Motor neuron (in vitro differentiated cells): ENCODE measurements at regions not wholly inside any gene's neighbourhood (a gene's known extent, or its start where the extent isn't known, plus 50 kb on each side); places are given as distances from the start of the nearest gene placed in this dataset.
"Not testable (repeated sequence)": the region's sequence is repeated elsewhere in the genome, so short reads cannot be mapped to it uniquely, and the experiment has no call there.

Experiments used
- ATAC-seq, 8 experiments: fragments of 200-7000 bp; cut with Tn5 transposase; replicated peaks in 6 of 8; 2 replicates each; pipeline ENCODE4 v1.8.0; 2021; ENCODE audit warnings: mild to moderate bottlenecking in 8 of 8, moderate library complexity in 8 of 8
- H3K27ac ChIP-seq, 2 donors: fragments of 250-450 bp; sonication (Bioruptor Pico); 2 replicates each; pipeline ENCODE4 v1.9.0; 2021; ENCODE audit warnings: antibody characterized with exemption in 2 of 2, mild to moderate bottlenecking in 2 of 2, moderate library complexity in 1 of 2
- H3K4me1 ChIP-seq, 2 donors: fragments of 250-450 bp; sonication (Bioruptor Pico); replicated peaks in 1 of 2; 2 replicates each; pipeline ENCODE4 v1.6.1; 2021; ENCODE audit warnings: antibody characterized with exemption in 2 of 2, mild to moderate bottlenecking in 2 of 2, moderate library complexity in 1 of 2
- H3K4me3 ChIP-seq, 5 donors: fragments of 250-450 bp; sonication (Bioruptor Pico); 2 replicates each; pipeline ENCODE4 v1.9.0; 2021; ENCODE audit warnings: antibody characterized with exemption in 5 of 5, mild to moderate bottlenecking in 5 of 5, moderate library complexity in 4 of 5
- WGBS, 10 experiments: fragments of 450-650 bp; shearing (Covaris generic); methylation state at CpG; one replicate each; pipeline ENCODE4 v1.0.0; 2022; 5-methylcytosine and 5-hydroxymethylcytosine counted together
- in situ Hi-C, 9 experiments: fragments of 400-800 bp; cut with MboI; loops; one replicate each; pipeline ENCODE4 v1.15.0; 2021; ENCODE audit warnings: low sequenced_read_pairs in 9 of 9, low pct_unique_long_range_greater_than_20kb in 2 of 9; ENCODE audit not compliant: unreplicated experiment in 9 of 9

GRCh38 chr5:56674441-56674840, 140.9 kb upstream of the MAP3K1 start:
- ATAC-seq: no peak
- in situ Hi-C loops: no loop called here

GRCh38 chr5:56673171-56673570, 142.2 kb upstream of the MAP3K1 start:
- Histone ChIP-seq H3K4me3 (no peak overlapping the region), H3K27ac (no peak overlapping the region), H3K4me1 (peaks cover 2 to 6% of the 10 kb centered on the region in 2 donors)
- WGBS, 10 experiments: 46 to 100% (median 83%) methylated on average over 2 to 5 of the region's 5 CpGs; no CpG with 5 or more reads in 1 of the 10 experiments
- in situ Hi-C loops: no loop called here
- no peak for ATAC-seq

More at GRCh38 chr5:56674441-56674840, 140.9 kb upstream of the MAP3K1 start:
- WGBS, 10 experiments: 74 to 100% (median 84%) methylated on average over 1 to 3 of the region's 3 CpGs; no CpG with 5 or more reads in 1 of the 10 experiments
- Histone ChIP-seq H3K27ac (no peak overlapping the region), H3K4me1 (peaks cover 2 to 6% of the 10 kb centered on the region in 2 donors), H3K4me3 (no peak overlapping the region)

GRCh38 chr5:56671571-56671970, 143.8 kb upstream of the MAP3K1 start:
- H3K4me3 ChIP-seq: no peak overlapping the region
- peak in 1 of 8 experiments; percentile 48 for ATAC-seq
- H3K4me1 ChIP-seq: peaks cover 2 to 6% of the 10 kb centered on the region in 2 donors
- in situ Hi-C loops: no loop called here
- no peak overlapping the region for H3K27ac ChIP-seq
- WGBS, 10 experiments: 25 to 81% (median 61%) methylated on average over 1 to 4 of the region's 4 CpGs

GRCh38 chr5:56670916-56671315, 144.4 kb upstream of the MAP3K1 start:
- no peak overlapping the region for H3K4me3 ChIP-seq
- in situ Hi-C loops: no loop called here
- H3K4me1 ChIP-seq: peaks cover 2 to 6% of the 10 kb centered on the region in 2 donors
- 6 to 100% (median 80%) methylated on average over 1 to 2 of the region's 2 CpGs; no CpG with 5 or more reads in 1 of the 10 experiments for WGBS, 10 experiments
- peak in 2 of 8 experiments; percentile 47 to 58 for ATAC-seq
- H3K27ac ChIP-seq: no peak overlapping the region

DNA sequence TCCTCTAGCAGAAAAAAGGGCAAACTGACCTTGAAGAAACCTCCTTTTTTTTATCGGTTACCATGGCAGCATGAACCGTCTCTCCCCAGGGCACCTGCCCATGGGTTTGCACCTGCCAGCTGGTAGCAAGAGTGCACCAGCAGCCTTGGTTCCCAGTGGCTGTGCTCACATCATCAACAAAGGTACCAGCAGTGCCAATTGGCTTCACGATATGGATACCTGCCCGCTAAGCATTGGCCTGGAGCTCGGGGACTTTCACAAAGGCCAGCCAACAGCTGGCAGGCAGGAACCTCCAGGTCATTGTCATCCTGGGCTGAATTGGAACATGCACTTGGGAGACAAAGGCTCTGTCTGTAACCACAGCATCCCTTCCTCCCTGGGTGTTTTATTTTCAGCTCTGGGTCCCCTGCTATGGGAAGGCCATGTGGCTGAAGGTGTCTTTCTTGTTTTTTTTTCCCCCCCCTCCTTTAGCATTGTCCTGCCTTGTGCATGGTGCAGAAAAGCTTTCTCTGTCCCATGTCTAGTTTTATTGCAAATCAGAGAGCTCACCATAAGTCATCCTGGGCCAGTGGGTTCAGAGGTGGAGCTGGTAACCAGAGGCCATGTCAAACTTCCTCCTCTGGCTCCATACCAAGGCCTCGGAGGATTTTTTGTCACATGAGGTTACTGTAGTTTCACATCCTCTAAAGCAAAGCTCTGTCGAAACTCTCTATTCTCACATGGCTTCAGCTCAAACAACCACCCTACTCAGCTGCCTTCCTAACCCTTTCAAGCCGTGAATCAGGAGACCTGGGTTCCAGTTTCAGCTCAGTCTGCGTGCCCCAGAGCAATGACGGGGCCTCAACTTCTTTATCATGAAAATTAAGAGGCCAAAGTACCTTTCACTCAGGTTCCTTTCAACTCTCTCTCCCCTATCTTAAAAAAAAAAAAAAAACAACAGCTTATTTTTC, 145.5 kb upstream of the MAP3K1 start:
- 40 to 69% (median 53%) methylated on average over 2 to 10 of the region's 10 CpGs; no CpG with 5 or more reads in 1 of the 10 experiments for WGBS, 10 experiments
- Histone ChIP-seq H3K4me1 (peaks cover 2 to 6% of the 10 kb centered on the region in 2 donors), H3K27ac (no peak overlapping the region), H3K4me3 (no peak overlapping the region)
- ATAC-seq: peak in 2 of 8 experiments; percentile 11 to 30
- in situ Hi-C loops: no loop called here

DNA sequence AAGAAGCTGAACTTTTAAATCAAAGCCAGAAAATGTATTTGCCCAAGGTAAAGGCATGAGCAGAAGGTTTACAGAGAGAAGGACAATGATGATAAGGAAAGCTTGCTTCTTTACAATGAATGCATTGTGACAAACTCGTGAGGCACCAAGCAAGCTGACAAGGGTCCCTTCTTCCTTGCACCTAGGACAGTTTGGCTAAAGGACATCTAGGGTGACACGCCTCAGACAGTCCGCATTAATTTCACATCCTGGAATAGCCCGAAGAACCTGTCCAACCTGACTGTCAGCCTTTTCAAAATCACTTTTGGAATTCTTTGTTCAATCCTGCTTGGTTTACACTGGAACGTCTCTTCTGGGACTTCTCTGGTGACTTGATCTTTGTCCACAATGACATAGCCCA, 146.4 kb upstream of the MAP3K1 start:
- peaks cover 2 to 6% of the 10 kb centered on the region in 2 donors for H3K4me1 ChIP-seq
- H3K27ac ChIP-seq: no peak overlapping the region
- ATAC-seq: no peak
- WGBS, 10 experiments: 0 to 83% (median 70%) methylated on average over 1 to 5 of the region's 5 CpGs; no CpG with 5 or more reads in 1 of the 10 experiments
- H3K4me3 ChIP-seq: no peak overlapping the region
- in situ Hi-C loops: no loop called here

DNA sequence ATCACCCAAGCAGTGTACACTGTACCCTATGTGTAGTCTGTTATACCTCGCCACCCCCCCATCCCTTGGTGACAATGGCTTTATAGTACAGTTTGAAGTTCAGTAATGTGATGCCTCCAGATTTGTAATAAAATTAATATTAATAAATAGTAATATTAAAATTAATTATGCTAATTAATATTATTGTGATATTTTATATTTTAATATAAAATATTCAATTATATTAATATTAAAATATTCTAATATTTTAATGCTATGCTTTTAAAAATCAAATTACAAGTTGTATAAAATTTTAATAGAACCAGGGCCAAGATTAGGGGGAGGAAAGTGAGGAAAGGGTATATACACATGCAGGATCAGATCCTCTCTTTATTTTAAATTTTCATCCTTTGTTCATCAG, 147.7 kb upstream of the MAP3K1 start:
- no peak overlapping the region for H3K27ac ChIP-seq
- WGBS, 10 experiments: 64 to 100% (median 100%) methylated on average over 1 of the region's 1 CpG; no CpG with 5 or more reads in 3 of the 10 experiments
- H3K4me3 ChIP-seq: no peak overlapping the region
- H3K4me1 ChIP-seq: peaks cover 2 to 6% of the 10 kb centered on the region in 2 donors
- no peak for ATAC-seq
- in situ Hi-C loops: no loop called here

- WGBS, 10 experiments: 28 to 100% (median 90%) methylated on average over 1 to 6 of the region's 6 CpGs
- Histone ChIP-seq H3K4me1 (peaks cover 2 to 6% of the 10 kb centered on the region in 2 donors), H3K4me3 (no peak overlapping the region), H3K27ac (no peak overlapping the region)
- in situ Hi-C loops: no loop called here
- ATAC-seq: peak in 1 of 8 experiments; percentile 38
Measured at GRCh38 chr5:56666901-56667300, 148.4 kb upstream of the MAP3K1 start.

GRCh38 chr5:56665117-56665516, 150.2 kb upstream of the MAP3K1 start:
- H3K27ac ChIP-seq, H3K4me3 ChIP-seq, H3K4me1 ChIP-seq, in situ Hi-C loops: not testable (repeated sequence)
- WGBS, 10 experiments: 3 to 90% (median 64%) methylated on average over 2 to 3 of the region's 3 CpGs; no CpG with 5 or more reads in 1 of the 10 experiments
- peak in 2 of 8 experiments; percentile 60 to 64 for ATAC-seq

DNA sequence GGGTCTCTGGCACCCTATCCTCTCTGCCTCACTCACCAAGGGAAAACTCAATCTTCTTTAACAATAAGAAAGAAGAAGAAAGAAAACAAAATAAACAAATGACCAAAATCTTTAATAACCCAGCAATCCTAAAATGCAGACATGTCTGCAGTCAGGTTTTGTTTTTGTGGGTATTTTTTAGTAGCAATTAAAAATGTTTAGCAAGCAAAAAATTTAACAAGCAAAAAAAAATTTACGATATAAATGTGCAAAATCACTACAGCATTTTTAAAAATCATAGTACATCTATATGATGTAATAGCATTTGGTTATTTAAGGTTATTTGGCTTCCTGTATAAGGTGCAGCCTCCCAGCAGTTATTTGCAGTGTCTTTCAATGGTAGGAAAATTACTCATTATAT, 151.3 kb upstream of the MAP3K1 start:
- Histone ChIP-seq H3K4me3 (no peak overlapping the region), H3K4me1 (no peaks in the 10 kb centered on the region), H3K27ac (no peak overlapping the region)
- in situ Hi-C loops: no loop called here
- ATAC-seq: no peak
- 50 to 100% (median 88%) methylated on average over 1 of the region's 1 CpG; no CpG with 5 or more reads in 2 of the 10 experiments for WGBS, 10 experiments

- no peak overlapping the region for H3K27ac ChIP-seq
- in situ Hi-C loops: no loop called here
- no peak for ATAC-seq
- no peak overlapping the region for H3K4me3 ChIP-seq
- 0 to 86% (median 47%) methylated on average over 1 to 4 of the region's 4 CpGs; no CpG with 5 or more reads in 4 of the 10 experiments for WGBS, 10 experiments
- H3K4me1 ChIP-seq: no peaks in the 10 kb centered on the region
Measured at GRCh38 chr5:56663523-56663922, 151.8 kb upstream of the MAP3K1 start.

DNA sequence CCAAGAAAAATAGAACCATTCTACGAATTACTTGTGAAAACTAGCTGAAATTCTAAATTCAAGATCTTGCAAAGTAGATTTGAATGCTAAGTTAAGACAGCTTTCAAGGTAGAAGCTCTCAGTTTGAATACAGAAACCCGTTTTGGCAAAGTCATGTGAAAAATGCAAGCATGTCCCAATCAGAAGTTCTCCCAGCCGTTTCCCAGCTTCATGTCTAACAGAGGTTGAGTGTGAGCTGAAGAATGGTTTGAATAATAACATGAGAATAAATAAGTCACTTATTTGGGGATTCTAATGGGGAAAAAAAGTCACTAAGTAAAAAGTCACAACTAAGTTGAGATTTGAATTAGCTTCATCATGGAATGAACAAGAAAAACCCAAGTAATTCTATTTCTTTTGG, 152.5 kb upstream of the MAP3K1 start:
- Histone ChIP-seq H3K27ac (no peak overlapping the region), H3K4me3 (no peak overlapping the region), H3K4me1 (no peaks in the 10 kb centered on the region)
- in situ Hi-C loops: no loop called here
- no peak for ATAC-seq
- 18 to 60% (median 45%) methylated on average over 1 to 3 of the region's 3 CpGs for WGBS, 10 experiments

- no peak overlapping the region for H3K4me3 ChIP-seq
- WGBS, 10 experiments: 75 to 100% (median 93%) methylated on average over 2 to 5 of the region's 7 CpGs; no CpG with 5 or more reads in 2 of the 10 experiments
- H3K4me1 ChIP-seq: no peaks in the 10 kb centered on the region
- H3K27ac ChIP-seq: no peak overlapping the region
- no peak for ATAC-seq
- in situ Hi-C loops: no loop called here
Measured at GRCh38 chr5:56659971-56660370, 155.4 kb upstream of the MAP3K1 start.
